Sigmoid colon (tissue), 4 donors: ENCODE measurements at regions not wholly inside any gene's neighbourhood (a gene's known extent, or its start where the extent isn't known, plus 50 kb on each side); places are given as distances from the start of the nearest gene placed in this dataset.

Source experiments
- EP300 ChIP-seq, 4 donors: sonication (generic); formaldehyde crosslinking; IDR thresholded peaks; one replicate each; pipeline ENCODE4 v1.6.1; 2017; ENCODE audit warnings: antibody characterized with exemption in 4 of 4
- POLR2A ChIP-seq, 2 donors: fragments of 450-650 bp; IDR thresholded peaks; one replicate each; pipeline ENCODE4 v1.6.1; 2016; ENCODE audit warnings: antibody characterized with exemption in 2 of 2, mild to moderate bottlenecking in 2 of 2, moderate library complexity in 2 of 2
- POLR2AphosphoS5 ChIP-seq, 4 donors: sonication (generic); formaldehyde crosslinking; IDR thresholded peaks; one replicate each; pipeline ENCODE4 v1.6.1; 2017; ENCODE audit warnings: antibody characterized with exemption in 4 of 4
- TF ChIP-seq, protein P1 (sequence below), 4 experiments: fragments of 450-650 bp in 3 of 4; fragments of 200-600 bp in 1 of 4; IDR thresholded peaks; one replicate each; pipeline ENCODE4 v1.5.1; 2016 to 2019; ENCODE audit warnings: antibody characterized with exemption in 4 of 4, mild to moderate bottlenecking in 3 of 4, moderate library complexity in 2 of 4

- TF ChIP-seq POLR2AphosphoS5 (IDR thresholded peaks at IDR 0.05) (no peak), EP300 (IDR thresholded peaks at IDR 0.05) (no peak), POLR2A (IDR thresholded peaks at IDR 0.05) (no peak)
- TF ChIP-seq, protein P1, sequence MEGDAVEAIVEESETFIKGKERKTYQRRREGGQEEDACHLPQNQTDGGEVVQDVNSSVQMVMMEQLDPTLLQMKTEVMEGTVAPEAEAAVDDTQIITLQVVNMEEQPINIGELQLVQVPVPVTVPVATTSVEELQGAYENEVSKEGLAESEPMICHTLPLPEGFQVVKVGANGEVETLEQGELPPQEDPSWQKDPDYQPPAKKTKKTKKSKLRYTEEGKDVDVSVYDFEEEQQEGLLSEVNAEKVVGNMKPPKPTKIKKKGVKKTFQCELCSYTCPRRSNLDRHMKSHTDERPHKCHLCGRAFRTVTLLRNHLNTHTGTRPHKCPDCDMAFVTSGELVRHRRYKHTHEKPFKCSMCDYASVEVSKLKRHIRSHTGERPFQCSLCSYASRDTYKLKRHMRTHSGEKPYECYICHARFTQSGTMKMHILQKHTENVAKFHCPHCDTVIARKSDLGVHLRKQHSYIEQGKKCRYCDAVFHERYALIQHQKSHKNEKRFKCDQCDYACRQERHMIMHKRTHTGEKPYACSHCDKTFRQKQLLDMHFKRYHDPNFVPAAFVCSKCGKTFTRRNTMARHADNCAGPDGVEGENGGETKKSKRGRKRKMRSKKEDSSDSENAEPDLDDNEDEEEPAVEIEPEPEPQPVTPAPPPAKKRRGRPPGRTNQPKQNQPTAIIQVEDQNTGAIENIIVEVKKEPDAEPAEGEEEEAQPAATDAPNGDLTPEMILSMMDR (IDR thresholded peaks at IDR 0.05) = no peak
Measured at GRCh38 chr12:25733541-25733940, 180.5 kb upstream of the LMNTD1 start.
